Activated CD8-positive, alpha-beta memory T cell treated with anti-CD3 and anti-CD28 coated beads for 48 hours (primary cell): ENCODE measurements at regions not wholly inside any gene's neighbourhood (a gene's known extent, or its start where the extent isn't known, plus 50 kb on each side); places are given as distances from the start of the nearest gene placed in this dataset.

Experiments used
- DNase-seq, 3 experiments: peaks; one replicate each; pipeline ENCODE4 v3.0.0-alpha.2; 2020; ENCODE audit warnings: low read depth in 2 of 3, low spot score in 2 of 3

- DNase-seq: no peak
Observed at GRCh38 chr13:73598020-73598712, 536.0 kb downstream of the KLF12 start.

- no peak for DNase-seq
Observed at GRCh38 chr13:73596382-73596781, 537.6 kb downstream of the KLF5 start.

GRCh38 chr13:73593199-73593765, 534.5 kb downstream of the KLF5 start:
- no peak for DNase-seq

- no peak for DNase-seq
Observed at GRCh38 chr13:73591861-73592260, 533.1 kb downstream of the KLF5 start.

GRCh38 chr13:73590795-73591194, 532.0 kb downstream of the KLF5 start:
- DNase-seq: no peak

- no peak for DNase-seq
Observed at GRCh38 chr13:73585236-73585635, 526.4 kb downstream of the KLF5 start.

- DNase-seq: no peak
Observed at GRCh38 chr13:73583331-73583730, 524.5 kb downstream of the KLF5 start.

GRCh38 chr13:73580513-73581267, 521.9 kb downstream of the KLF5 start:
- DNase-seq: no peak

- no peak for DNase-seq
Observed at GRCh38 chr13:73579574-73580274, 520.9 kb downstream of the KLF5 start.

GRCh38 chr13:73578251-73578875, 519.6 kb downstream of the KLF5 start:
- no peak for DNase-seq

- DNase-seq: no peak
Observed at GRCh38 chr13:73576291-73576690, 517.5 kb downstream of the KLF5 start.

GRCh38 chr13:73572824-73573223, 514.0 kb downstream of the KLF5 start:
- no peak for DNase-seq

GRCh38 chr13:73571376-73571775, 512.6 kb downstream of the KLF5 start:
- DNase-seq: no peak

GRCh38 chr13:73556902-73557301, 498.1 kb downstream of the KLF5 start:
- no peak for DNase-seq

GRCh38 chr13:73556128-73556527, 497.3 kb downstream of the KLF5 start:
- DNase-seq: no peak

- DNase-seq: no peak
Observed at GRCh38 chr13:73551736-73552135, 492.9 kb downstream of the KLF5 start.

GRCh38 chr13:73549717-73550116, 490.9 kb downstream of the KLF5 start:
- no peak for DNase-seq

GRCh38 chr13:73548449-73548848, 489.6 kb downstream of the KLF5 start:
- no peak for DNase-seq

GRCh38 chr13:73547239-73547638, 488.4 kb downstream of the KLF5 start:
- no peak for DNase-seq

- DNase-seq: no peak
Observed at GRCh38 chr13:73544175-73544574, 485.4 kb downstream of the KLF5 start.

- DNase-seq: no peak
Observed at GRCh38 chr13:73542446-73542845, 483.6 kb downstream of the KLF5 start.
